Suprapubic skin (tissue), 4 donors: ENCODE measurements at regions not wholly inside any gene's neighbourhood (a gene's known extent, or its start where the extent isn't known, plus 50 kb on each side); places are given as distances from the start of the nearest gene placed in this dataset.

Experiments used
- POLR2A ChIP-seq, 2 donors: fragments of 450-650 bp; IDR thresholded peaks; one replicate each; pipeline ENCODE4 v1.6.1; 2017; ENCODE audit warnings: antibody characterized with exemption in 2 of 2, mild to moderate bottlenecking in 2 of 2, moderate library complexity in 2 of 2
- POLR2AphosphoS5 ChIP-seq, 3 donors: sonication (generic); formaldehyde crosslinking; IDR thresholded peaks; one replicate each; pipeline ENCODE4 v1.6.1; 2017; ENCODE audit warnings: antibody characterized with exemption in 3 of 3
- TF ChIP-seq, protein P1 (sequence below), 2 donors: fragments of 200-600 bp in 1 of 2; fragments of 450-650 bp in 1 of 2; sonication (generic) in 1 of 2; IDR thresholded peaks; one replicate each; pipeline ENCODE4 v1.5.1; 2016 to 2019; ENCODE audit warnings: antibody characterized with exemption in 2 of 2, mild to moderate bottlenecking in 1 of 2, moderate library complexity in 1 of 2

DNA sequence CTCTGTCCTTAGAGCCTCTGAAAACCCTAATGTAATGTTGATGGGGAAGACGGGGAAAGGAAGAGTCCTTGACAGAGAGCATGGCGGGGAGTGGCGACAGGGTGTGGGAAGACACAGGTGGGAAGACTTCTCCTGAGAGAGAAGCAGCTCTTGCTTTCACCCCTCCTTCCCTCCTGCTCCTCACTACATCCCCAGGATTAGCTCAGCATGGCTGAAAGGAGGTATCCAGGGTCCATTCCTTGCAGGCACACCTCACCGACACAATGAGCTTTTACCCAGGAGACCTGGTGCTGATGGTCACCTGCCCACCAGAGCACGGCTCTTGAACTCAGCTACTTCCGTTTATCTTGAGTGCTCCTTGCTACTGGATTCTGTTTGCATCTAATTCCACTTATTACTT lies 469.3 kb downstream of the CDH26 start:
- TF ChIP-seq, protein P1, sequence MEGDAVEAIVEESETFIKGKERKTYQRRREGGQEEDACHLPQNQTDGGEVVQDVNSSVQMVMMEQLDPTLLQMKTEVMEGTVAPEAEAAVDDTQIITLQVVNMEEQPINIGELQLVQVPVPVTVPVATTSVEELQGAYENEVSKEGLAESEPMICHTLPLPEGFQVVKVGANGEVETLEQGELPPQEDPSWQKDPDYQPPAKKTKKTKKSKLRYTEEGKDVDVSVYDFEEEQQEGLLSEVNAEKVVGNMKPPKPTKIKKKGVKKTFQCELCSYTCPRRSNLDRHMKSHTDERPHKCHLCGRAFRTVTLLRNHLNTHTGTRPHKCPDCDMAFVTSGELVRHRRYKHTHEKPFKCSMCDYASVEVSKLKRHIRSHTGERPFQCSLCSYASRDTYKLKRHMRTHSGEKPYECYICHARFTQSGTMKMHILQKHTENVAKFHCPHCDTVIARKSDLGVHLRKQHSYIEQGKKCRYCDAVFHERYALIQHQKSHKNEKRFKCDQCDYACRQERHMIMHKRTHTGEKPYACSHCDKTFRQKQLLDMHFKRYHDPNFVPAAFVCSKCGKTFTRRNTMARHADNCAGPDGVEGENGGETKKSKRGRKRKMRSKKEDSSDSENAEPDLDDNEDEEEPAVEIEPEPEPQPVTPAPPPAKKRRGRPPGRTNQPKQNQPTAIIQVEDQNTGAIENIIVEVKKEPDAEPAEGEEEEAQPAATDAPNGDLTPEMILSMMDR (IDR thresholded peaks at IDR 0.05): no peak
- TF ChIP-seq POLR2AphosphoS5 (IDR thresholded peaks at IDR 0.05) (no peak), POLR2A (IDR thresholded peaks at IDR 0.05) (no peak)
